ENCODE measurements at regions not wholly inside any gene's neighbourhood (a gene's known extent, or its start where the extent isn't known, plus 50 kb on each side); places are given as distances from the start of the nearest gene placed in this dataset.

GRCh38 chr16:54554581-54554980 lies 268.0 kb upstream of the IRX3 start:
- no peak for DNase-seq

- no peak for DNase-seq
These were observed 261.7 kb upstream of the IRX3 start for GRCh38 chr16:54548281-54548680.

GRCh38 chr16:54547052-54547451 lies 260.5 kb upstream of the IRX3 start:
- no peak for DNase-seq

- DNase-seq, result no peak
These were observed 259.9 kb upstream of the IRX3 start for GRCh38 chr16:54546521-54546920.

GRCh38 chr16:54545854-54546511 lies 259.4 kb upstream of the IRX3 start:
- no peak for DNase-seq

GRCh38 chr16:54544553-54545180 lies 258.1 kb upstream of the IRX3 start:
- no peak for DNase-seq

GRCh38 chr16:54542805-54543505 lies 256.4 kb upstream of the IRX3 start:
- no peak for DNase-seq

GRCh38 chr16:54540525-54541180 lies 254.1 kb upstream of the IRX3 start:
- DNase-seq, result no peak

GRCh38 chr16:54538276-54538675 lies 251.7 kb upstream of the IRX3 start:
- no peak for DNase-seq

GRCh38 chr16:54533856-54534490 lies 247.4 kb upstream of the IRX3 start:
- no peak for DNase-seq

GRCh38 chr16:54526916-54527315 lies 240.3 kb upstream of the IRX3 start:
- DNase-seq, result no peak

GRCh38 chr16:54526087-54526486 lies 239.5 kb upstream of the IRX3 start:
- no peak for DNase-seq

- no peak for DNase-seq
These were observed 238.5 kb upstream of the IRX3 start for GRCh38 chr16:54525104-54525503.

- no peak for DNase-seq
These were observed 236.0 kb upstream of the IRX3 start for GRCh38 chr16:54522584-54522983.

- DNase-seq, result no peak
These were observed 234.7 kb upstream of the IRX3 start for GRCh38 chr16:54521327-54521726.

GRCh38 chr16:54519161-54519695 lies 232.6 kb upstream of the IRX3 start:
- no peak for DNase-seq

- DNase-seq, result no peak
These were observed 230.6 kb upstream of the IRX3 start for GRCh38 chr16:54517181-54517580.

GRCh38 chr16:54512467-54512995 lies 225.9 kb upstream of the IRX3 start:
- no peak for DNase-seq

GRCh38 chr16:54511222-54511731 lies 224.7 kb upstream of the IRX3 start:
- DNase-seq, result no peak

- no peak for DNase-seq
These were observed 224.2 kb upstream of the IRX3 start for GRCh38 chr16:54510685-54511221.

- no peak for DNase-seq
These were observed 222.9 kb upstream of the IRX3 start for GRCh38 chr16:54509456-54509855.

- no peak for DNase-seq
These were observed 221.8 kb upstream of the IRX3 start for GRCh38 chr16:54508351-54508750.

Measured in suppressor macrophage treated with lipopolysaccharide for 1 hour (primary cell).